GM18511 (cell line): ENCODE measurements at regions not wholly inside any gene's neighbourhood (a gene's known extent, or its start where the extent isn't known, plus 50 kb on each side); places are given as distances from the start of the nearest gene placed in this dataset.
A peak's percentile ranks its signal among the peaks of the same experiment; 100 is the strongest.
"Not testable (repeated sequence)": the region's sequence is repeated elsewhere in the genome, so short reads cannot be mapped to it uniquely, and the experiment has no call there.

Source experiments
- ATAC-seq: cut with Tn5 transposase; IDR thresholded peaks from one replicate; pipeline ENCODE4 v1.9.1; 2021; ENCODE audit warnings: mild to moderate bottlenecking, moderate library complexity; ENCODE audit not compliant: unreplicated experiment

DNA sequence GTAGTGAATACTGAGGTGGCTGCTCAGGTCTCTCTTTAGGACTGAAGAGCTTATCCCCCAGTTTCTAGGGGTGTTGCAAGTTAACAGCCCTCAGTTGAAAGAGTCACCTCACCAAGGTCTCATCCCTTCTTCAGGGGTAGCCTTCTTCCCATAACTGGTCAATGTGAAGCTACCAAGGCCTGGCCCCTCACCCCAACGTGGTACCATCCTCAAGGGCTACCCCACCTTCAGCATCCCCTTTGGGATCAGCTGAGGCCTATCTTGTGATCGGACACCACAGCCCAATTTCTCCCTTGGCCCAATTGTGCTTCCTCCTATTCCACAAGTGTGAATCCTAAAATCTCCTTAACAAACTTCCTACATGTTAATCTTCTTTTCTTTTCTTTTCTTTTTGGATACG is 289.5 kb upstream of the MKLN1 start:
- ATAC-seq = no peak

DNA sequence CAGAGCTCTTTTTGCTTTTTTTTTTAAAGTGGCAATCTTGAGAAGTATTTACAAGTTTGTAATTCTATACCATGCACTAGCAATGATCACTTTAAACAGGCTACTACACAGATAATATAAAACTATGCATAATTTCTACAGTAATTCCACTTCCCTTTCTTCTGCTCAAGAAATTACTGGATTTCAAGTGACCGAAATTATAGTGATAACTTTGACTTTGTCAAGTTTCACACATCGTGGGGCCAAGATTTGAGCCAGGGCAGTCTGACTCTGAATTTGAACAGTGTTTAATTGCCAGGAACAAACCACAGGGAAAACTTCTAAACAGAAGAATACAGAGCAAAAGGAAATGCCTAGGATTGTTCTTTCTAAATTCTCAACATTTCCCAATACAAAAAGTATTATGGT is 288.3 kb upstream of the MKLN1 start:
- ATAC-seq = no peak

DNA sequence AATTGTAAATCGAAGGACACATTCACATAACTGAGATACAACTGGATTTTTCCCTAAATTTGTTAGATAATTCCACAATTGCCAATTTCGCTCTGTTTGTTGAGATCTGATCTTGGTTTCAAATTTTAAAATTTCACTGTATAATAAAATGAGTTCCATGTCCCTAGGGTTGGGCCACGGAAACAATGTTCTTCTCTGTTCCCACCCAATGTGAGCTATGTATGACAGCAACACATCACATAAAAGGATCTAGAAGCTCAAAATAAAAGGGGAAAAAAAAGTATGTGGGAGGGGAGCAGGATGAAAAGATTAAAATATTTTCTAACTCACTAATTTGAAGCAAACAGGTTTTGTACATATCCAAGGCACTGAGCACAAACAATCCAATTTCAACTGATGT is 287.8 kb upstream of the MKLN1 start:
- no peak for ATAC-seq

DNA sequence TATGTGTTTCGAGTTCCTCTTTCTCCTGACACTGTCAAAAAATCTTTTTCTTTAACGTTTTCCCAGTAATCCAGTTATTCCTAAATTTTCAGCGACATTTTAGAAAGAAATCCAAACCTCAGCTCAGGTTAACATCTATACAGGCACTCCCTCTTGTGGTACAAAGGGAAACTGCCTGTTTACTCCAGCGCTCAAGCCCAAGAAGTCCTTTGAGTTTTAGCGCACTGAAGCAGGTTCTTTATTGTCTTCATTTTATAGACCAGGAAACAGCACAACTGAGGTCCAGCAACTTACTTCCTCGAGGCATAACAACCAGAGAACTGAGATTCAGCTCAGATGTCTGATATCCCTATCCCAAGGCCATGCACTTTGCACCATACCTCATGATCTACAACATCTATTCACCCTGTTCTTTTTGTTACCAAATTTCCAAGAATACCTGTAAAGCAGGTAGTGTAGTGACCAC is 287.2 kb upstream of the MKLN1 start:
- no peak for ATAC-seq

DNA sequence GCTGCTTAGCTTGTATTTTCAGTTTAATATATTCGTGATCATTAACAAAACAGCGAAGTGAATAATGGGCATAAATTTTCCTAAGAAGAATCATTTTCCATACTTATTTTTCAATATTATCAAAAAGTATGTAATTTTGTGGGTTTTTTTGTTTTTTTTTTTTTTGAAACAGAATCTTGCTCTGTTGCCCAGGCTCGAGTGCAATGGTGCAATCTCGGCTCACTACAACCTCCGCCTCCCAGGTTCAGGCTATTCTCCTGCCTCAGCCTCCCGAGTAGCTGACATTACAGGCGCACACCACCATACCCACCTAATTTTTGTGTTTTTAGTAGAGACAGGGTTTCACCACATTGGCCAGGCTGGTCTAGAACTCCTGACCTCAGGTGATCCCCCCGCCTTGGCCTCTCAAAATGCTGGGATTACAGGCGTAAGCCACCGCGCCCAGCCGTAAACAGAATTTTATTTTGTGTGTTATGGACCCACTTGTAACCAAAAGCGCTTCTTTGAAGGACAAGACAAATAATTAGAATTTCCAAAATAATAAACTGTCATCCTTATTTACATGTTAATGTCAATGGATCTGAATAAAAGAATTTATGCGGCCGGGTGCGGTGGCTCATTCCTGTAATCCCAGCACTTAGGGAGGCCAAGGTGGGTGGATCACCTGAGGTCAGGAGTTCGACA is 286.5 kb upstream of the MKLN1 start:
- not testable (repeated sequence) for ATAC-seq

DNA sequence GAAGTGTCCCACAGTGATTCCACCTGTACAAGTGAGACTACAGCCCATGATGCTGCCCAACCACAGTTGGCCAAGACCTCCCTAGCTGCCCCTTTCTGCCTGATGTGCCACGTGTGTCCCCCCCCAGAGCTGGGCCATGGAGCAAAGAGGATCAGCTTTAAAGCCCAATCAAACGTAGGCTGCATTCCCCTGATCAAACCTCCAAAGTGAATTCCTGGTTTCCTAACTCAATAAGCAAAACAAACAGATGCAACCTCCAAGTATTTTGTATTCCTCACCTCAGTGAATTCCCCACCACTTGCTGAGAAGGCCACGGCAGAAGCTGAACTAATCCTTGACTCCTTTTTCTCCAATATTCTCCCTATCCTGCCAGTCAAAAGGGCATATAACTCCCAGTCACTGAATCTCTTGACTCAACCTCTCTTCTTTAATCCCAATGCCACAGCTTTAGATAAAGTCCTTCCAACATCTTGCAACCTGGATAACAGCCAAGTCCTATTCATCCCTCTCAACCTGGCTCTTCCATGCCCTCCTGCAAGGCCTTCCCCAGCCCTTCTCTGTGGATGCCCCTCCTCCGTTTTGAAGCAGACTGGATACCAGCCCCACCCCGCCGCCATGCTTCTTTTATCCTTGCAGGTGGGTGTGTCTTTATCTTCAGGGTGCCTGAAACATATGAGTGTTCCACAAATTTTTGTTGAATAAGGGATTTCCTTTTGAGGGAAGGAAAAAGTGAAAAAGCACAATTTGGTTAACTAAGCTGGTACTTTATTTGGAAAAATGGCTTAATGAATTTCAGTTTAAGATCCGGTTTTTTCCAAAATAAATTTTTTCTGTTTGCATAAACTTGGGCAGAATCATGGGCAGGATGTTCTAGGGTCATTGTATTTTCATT is 285.2 kb upstream of the MKLN1 start:
- no peak for ATAC-seq

DNA sequence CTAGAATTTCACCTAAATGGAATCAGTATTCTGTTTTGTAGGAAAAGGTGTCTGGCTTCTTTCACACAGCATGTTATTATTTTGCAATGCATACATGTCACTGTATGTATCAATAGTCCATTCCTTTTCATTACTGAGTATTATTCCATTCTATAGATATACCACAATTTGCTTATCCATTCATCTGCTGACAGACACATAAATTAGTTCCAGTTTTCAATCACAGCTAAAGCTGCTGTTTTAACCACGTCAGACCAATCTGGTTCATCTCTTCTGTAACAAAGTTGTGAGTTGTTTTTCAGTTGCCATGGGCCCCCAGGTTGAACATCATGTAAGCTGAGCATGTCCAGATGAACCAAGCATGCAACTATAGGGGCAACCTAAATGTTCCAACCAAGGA is 282.1 kb upstream of the MKLN1 start:
- ATAC-seq = no peak

DNA sequence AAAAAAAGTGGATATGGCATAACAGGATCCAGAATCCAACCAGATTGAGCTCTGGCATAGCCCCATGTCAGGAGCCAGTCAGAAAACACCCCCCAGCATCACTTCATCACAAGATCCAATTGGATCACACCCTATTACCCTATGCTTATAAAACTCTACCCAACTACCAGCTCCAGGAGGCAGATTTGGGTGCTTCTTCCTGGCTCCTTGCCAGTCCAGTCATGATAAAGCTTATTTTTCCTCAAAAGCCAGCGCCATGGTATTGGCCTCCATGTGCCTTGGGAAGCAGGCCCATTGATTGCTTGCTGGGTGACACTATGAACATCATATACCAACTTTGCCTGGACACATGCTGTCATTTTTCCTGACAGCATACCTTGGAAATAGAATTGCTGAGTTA is 281.4 kb upstream of the MKLN1 start:
- ATAC-seq = no peak

DNA sequence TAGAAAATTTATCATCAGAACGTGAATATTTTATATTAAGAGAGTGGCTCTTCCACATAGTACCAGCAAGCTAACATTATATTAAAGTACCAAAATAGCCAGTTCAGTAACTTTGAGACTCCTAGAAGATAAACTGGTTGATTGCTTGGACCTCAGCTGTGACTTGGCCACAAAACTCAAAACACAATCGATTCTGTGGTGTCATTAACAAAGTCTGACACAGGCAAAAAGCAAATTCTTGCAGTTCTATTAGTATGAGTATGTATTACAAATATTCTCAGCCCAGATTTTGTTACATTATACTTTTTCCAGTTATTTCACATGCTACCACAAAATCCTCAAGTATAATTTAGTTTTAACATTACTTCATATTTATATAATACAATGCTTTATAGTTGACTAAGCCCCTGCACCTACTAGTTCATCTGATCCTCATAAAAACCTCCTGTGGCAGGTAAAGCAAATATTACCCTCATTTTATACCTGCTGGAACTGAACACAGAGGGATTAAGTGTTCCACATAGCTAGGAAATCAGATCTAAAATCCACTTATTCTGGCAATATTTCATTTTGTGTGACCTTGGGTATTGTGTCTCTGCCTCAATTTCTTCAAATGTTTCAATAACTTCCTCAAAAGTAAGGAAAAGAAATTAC is 279.9 kb upstream of the MKLN1 start:
- no peak for ATAC-seq

DNA sequence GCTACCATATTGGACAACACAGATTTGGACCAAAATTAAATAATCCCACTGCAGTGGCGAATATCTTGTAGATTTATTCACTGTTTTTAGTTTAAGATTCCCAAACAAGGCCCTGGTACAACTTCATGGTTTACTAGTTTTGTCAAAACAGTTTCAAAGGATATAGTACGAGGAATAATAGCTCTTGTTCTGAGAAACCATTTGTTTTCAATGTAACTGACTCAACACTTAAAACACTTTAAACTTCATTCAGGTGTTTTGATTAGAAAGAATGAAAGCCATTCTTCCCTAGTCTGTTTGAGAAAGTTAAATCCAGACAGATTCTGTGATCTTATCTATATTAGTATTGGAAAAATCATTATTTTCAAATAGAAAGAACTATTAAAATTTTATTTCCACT is 276.4 kb upstream of the MKLN1 start:
- no peak for ATAC-seq

DNA sequence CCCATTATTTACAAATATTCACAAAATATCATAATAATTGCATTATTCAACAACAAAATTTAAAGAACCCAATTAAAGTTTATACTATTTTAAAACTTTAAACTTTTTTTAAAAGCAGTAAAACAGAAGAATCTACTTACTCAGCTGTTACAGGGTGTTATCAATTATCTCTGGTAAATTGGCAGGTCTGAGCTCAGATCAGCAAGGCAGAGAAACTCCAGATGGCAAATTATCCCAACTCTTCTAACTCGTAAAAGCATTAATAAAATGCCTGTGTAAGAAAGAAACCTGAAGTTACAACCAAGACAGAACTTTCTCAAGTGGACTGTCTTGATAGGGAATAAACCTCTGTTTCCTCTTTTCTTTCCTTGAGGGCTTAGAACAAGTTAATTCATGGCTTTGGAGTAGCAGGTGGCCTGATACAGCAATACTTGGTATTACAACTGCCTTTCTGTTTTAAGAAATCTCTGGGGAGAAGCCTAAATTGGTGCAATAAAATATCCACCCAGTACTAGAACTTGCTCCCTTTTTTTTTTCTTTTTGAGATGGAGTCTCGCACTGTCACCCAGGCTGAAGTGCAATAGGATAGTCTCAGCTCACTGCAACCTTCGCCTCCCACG is 275.3 kb upstream of the MKLN1 start:
- ATAC-seq = no peak

DNA sequence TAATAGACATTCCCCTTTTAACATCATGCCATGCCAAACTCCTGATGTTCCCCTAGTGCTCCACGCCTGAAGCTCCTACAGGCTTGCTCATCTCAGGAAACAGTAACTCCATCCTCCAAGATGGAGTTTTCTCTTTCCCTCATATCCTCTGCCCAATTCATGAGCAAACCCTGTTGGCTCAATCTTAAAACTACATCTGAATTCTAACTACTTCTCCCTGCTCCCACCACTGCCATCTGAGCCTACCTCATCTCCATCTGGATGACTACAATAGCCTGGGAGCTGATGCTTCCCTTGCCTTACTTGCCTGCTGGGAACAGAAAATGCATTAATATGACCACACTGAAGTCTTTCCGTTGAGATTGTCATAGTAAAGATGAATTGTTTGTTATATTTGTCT is 271.7 kb upstream of the MKLN1 start:
- no peak for ATAC-seq

DNA sequence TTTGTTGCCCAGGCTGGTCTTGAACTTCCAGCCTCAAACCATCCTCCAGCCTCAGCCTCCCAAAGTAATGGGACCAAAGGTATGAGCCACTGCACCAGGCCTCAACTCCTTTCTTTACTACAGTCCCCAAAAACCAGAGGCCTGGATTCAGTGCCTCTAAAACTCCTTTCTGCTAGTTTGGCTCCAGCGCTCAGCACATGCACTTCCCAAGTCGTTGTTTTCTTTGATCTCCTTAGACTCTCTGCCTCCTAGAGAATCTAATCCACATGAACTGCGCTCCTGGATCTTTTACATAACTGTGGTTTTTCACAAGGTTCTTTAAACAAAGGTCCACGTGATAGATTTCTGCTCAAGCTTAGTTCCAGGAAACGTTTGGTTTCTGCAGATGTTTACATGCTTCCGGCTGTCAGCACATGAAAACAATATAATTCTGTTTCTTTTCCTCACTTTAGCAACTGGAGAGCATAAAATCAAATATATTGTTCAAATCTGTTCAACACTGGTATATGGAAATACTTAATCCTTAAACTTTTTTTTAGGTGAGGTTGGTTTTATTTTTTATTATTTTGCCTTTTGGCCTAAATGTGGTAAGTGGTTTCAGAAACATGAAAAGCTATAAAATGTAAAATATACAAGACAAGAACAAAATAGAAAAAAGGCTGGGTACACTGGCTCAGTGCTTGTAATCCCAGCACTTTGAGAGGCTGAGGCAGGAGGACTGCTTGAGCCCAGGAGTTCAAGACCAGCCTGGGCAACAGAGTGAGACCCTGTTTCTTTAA is 270.5 kb upstream of the MKLN1 start:
- peak; percentile 73 for ATAC-seq

DNA sequence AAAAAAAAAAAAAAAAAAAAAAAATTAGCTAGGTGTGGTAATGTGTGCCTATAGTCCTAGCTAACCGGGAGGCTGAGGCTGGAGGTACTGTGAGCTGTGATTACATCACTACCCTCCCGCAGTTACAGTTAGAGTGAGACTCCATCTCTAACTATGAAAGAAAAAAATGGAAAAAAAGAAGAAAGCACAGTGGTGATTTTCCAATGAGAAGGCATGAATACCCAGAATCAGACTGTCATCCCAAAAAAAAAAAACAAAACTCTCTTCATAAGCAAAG is 269.9 kb upstream of the MKLN1 start:
- ATAC-seq = no peak

DNA sequence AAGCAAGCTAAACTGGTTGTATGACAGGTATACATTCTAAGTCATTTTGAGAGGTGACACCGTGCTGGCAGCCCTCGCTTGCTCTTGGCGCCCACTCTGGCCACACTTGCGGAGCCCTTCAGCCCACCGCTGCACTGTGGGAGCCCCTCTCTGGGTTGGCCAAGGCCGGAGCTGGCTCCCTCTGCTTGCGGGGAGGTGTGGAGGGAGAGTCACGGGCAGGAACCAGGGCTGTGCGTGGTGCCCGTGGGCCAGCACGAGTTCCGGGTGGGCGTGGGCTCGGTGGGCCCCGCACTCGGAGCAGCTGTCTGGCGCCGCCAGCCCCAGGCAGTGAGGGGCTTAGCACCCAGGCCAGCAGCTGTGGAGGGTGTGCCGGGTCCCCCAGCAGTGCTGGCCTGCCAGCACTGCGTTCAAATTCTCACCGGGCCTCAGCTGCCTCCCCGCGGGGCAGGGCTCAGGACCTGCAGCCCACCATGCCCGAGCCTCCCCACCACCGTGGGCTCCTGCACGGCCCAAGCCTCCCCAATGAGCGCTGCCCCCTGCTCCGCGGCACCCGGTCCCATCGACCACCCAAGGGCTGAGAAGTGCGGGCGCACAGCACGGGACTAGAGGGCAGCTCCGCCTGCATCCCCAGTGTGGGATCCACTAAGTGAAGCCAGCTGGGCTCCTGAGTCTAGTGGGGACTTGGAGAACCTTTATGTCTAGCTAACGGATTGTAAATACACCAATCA is 269.0 kb upstream of the MKLN1 start:
- ATAC-seq = not testable (repeated sequence)

DNA sequence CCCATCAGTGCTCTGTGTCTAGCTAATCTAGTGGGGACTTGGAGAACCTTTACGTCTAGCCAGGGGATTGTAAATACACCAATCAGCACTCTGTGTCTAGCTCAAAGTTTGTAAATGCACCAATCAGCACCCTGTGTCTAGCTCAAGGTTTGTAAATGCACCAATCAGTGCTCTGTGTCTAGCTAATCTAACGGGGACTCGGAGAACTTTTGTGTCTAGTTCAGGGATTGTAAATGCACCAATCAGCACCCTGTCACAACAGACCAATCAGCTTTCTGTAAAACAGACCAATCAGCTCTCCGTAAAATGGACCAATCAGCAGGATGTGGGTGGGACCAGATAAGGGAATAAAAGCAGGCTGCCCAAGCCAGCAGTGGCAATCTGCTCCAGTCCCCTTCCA is 268.3 kb upstream of the MKLN1 start:
- ATAC-seq = not testable (repeated sequence)

DNA sequence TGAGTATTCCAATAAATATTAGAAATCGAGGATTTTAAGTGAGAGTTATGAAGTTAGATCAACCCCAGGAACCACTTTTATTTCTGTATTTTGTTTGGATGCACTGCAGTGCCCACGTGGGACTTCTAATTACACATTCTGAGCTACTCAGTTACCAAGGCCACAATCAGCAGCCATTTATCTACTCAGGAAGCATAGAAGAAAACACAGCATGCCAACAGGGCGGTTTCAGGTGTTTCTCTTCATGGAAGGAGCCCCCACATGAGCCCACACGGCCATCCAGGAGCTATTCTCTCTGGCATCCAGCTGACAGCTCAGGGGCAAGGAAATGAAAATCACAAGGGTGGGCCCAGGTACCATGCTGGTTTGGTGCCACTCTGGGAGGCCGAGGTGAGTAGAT is 266.5 kb upstream of the MKLN1 start:
- no peak for ATAC-seq

DNA sequence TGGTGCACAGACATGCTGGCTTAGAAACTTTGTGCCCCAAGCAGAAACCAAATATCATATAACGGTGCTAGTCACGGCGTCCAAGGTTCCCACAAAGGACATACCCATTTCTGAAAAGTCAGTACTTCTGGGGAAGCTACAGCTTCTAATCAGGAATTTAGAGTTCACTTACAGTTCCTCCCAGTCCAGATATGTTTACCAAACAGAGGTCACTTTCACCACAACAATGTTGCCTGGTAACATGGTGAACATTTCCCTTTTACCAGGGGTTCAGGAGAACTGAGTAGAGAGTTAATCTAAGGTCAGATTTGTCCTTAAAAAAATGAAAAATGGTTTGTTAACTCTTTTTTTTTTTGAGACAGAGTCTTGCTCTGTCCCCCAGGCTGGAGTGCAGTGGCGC is 265.9 kb upstream of the MKLN1 start:
- no peak for ATAC-seq

DNA sequence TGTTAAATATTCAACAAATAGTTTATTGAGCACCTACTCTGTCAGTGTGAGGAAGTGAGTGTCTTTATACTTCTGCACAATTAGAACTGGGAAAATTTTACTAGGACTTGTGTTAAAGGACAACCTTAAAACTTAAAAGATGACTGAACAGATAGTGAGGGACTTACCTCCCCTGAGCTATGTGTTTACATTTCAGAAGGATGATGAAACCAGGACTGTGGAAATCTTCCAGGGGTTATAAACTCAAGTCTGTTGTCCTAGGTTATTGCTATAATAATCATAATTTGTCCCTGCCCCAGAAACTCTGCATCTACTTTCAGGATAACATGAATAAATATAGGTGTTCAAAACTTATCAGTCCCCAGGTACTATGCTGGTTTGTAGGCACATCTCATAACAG is 261.0 kb upstream of the MKLN1 start:
- no peak for ATAC-seq

DNA sequence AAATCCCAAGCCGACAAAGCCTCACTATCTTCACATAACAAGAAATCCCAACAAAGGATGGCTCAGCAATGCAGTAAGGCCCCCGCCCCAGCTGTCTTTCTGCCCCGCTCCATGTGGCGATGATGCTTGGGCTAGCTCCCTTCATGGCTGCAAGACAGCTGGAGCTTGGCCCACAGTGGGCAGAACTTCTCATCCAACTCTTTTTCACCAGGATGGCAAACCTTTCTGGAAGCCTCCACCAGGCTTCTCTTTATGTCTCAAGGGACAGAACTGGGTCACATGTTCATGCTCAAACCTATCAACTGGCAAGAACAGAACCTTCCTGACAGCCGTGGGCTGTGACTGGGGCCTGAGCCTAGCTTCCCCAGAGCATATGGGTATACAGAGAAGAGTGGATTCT is 260.5 kb upstream of the MKLN1 start:
- no peak for ATAC-seq
